ENCODE measurements at regions not wholly inside any gene's neighbourhood (a gene's known extent, or its start where the extent isn't known, plus 50 kb on each side); places are given as distances from the start of the nearest gene placed in this dataset.

DNA sequence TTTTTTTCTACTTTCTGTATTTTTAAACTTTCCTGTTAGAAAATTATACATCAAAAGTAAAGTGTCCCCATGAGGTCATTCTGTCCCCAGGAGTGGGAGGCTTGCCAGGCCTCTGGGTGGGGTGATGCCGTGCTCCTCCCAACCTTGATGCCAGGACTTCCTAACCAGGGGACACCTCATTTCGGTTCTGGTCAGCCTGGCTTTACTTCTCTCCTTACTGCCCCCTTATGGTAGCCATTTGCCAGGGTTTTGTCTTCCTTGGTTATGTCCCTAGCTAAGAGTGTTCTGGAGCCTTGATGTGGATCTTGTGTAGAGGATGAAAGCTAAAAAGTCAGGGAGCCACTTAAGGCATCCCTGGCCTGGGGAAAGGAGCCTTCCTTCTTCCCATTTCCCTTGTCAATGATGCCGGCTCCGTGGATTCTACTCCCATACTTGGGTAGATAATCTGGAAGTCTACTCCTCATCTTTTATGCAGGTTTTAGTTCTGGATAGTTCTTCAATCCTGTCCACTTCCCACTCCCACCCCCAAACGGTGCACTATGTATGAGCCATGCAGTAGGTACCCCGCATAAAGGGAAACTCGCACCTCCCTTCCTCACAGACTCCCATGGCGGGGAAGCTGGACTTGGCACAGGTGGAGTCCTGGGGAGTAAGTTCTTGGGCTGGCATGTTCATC is 164.1 kb upstream of the SALL4 start:
- no peaks in the 10 kb centered on the region for H3K27me3 ChIP-seq
- H3K27ac ChIP-seq, result no peak overlapping the region
- no peak overlapping the region for H3K4me3 ChIP-seq
- no peaks in the 10 kb centered on the region for H3K4me1 ChIP-seq
- DNase-seq (ENCODE audit: extremely low spot score in 2 of 2), result no peak
- TF ChIP-seq CTCF (IDR thresholded peaks at IDR 0.05) (peak in 2 of 3 experiments; percentile 32 to 36), POLR2A (IDR thresholded peaks at IDR 0.05) (no peak)
- H3K36me3 ChIP-seq, result no peaks in the 10 kb centered on the region
- intact Hi-C loops (cut with DNase I), result no loop called here
- H3K9me3 ChIP-seq, result no peaks in the 10 kb centered on the region

GRCh38 chr20:51961964-51962761 is 159.8 kb upstream of the SALL4 start:
- Histone ChIP-seq H3K36me3 (no peaks in the 10 kb centered on the region), H3K4me3 (no peak overlapping the region), H3K4me1 (no peaks in the 10 kb centered on the region), H3K9me3 (no peaks in the 10 kb centered on the region), H3K27me3 (no peaks in the 10 kb centered on the region), H3K27ac (no peak overlapping the region)
- intact Hi-C loops (cut with DNase I), result no loop called here
- TF ChIP-seq POLR2AphosphoS5 (IDR thresholded peaks at IDR 0.05; ENCODE audit: insufficient read depth in 1 of 2, low read depth in 1 of 2), result no peak
- no peak for TF ChIP-seq CTCF (IDR thresholded peaks at IDR 0.05)
- TF ChIP-seq POLR2A (IDR thresholded peaks at IDR 0.05), result no peak
- DNase-seq (ENCODE audit: extremely low spot score in 2 of 2), result no peak

GRCh38 chr20:51960047-51960675 is 157.8 kb upstream of the SALL4 start:
- Histone ChIP-seq H3K27me3 (no peaks in the 10 kb centered on the region), H3K27ac (no peak overlapping the region), H3K36me3 (no peaks in the 10 kb centered on the region), H3K9me3 (no peaks in the 10 kb centered on the region), H3K4me1 (no peaks in the 10 kb centered on the region), H3K4me3 (no peak overlapping the region)
- TF ChIP-seq POLR2AphosphoS5 (IDR thresholded peaks at IDR 0.05; ENCODE audit: insufficient read depth in 1 of 2, low read depth in 1 of 2) (no peak), POLR2A (IDR thresholded peaks at IDR 0.05) (no peak), CTCF (IDR thresholded peaks at IDR 0.05) (no peak)
- intact Hi-C loops (cut with DNase I), result no loop called here
- no peak for DNase-seq (ENCODE audit: extremely low spot score in 2 of 2)

GRCh38 chr20:51959066-51959542 is 156.8 kb upstream of the SALL4 start:
- Histone ChIP-seq H3K36me3 (no peaks in the 10 kb centered on the region), H3K9me3 (no peaks in the 10 kb centered on the region), H3K4me3 (no peak overlapping the region), H3K27ac (no peak overlapping the region), H3K27me3 (no peaks in the 10 kb centered on the region), H3K4me1 (no peaks in the 10 kb centered on the region)
- intact Hi-C loops (cut with DNase I), result loop anchor here (5.0 kb wide), 1 partner anchor 1343 kb away; no protein-coding TSS in a partner anchor
- no peak for TF ChIP-seq CTCF (IDR thresholded peaks at IDR 0.05)
- no peak for TF ChIP-seq POLR2AphosphoS5 (IDR thresholded peaks at IDR 0.05; ENCODE audit: insufficient read depth in 1 of 2, low read depth in 1 of 2)
- no peak for TF ChIP-seq POLR2A (IDR thresholded peaks at IDR 0.05)
- DNase-seq (ENCODE audit: extremely low spot score in 2 of 2), result no peak
